Activated naive CD4-positive, alpha-beta T cell treated with anti-CD3 and anti-CD28 coated beads for 36 hours (primary cell): ENCODE measurements at regions not wholly inside any gene's neighbourhood (a gene's known extent, or its start where the extent isn't known, plus 50 kb on each side); places are given as distances from the start of the nearest gene placed in this dataset.
"Not testable (repeated sequence)": the region's sequence is repeated elsewhere in the genome, so short reads cannot be mapped to it uniquely, and the experiment has no call there.

Source experiments
- CTCF ChIA-PET: fragments of 350-600 bp; sonication (Branson Sonifier 250); formaldehyde crosslinking; loops from one replicate; lab custom pipeline; 2021; ENCODE audit warnings: antibody characterized with exemption; lab: Charles Lee
- DNase-seq: peaks from one replicate; pipeline ENCODE4 v3.0.0-alpha.2; 2020
- H3K27ac Mint-ChIP-seq: one replicate; pipeline ENCODE4 v1.8.0; 2021; ENCODE audit warnings: mild to moderate bottlenecking, mixed read lengths
- H3K27me3 Mint-ChIP-seq: one replicate; pipeline ENCODE4 v1.8.0; 2021; ENCODE audit warnings: low read depth, mixed read lengths
- H3K36me3 Mint-ChIP-seq: one replicate; pipeline ENCODE4 v1.8.0; 2021; ENCODE audit warnings: low read depth, mixed read lengths
- H3K4me1 Mint-ChIP-seq: one replicate; pipeline ENCODE4 v1.8.0; 2021; ENCODE audit warnings: low read depth, mixed read lengths
- H3K4me3 Mint-ChIP-seq: one replicate; pipeline ENCODE4 v1.8.0; 2021; ENCODE audit warnings: mild to moderate bottlenecking, moderate library complexity, mixed read lengths
- H3K9me3 Mint-ChIP-seq: one replicate; pipeline ENCODE4 v1.8.0; 2021; ENCODE audit warnings: mixed read lengths
- intact Hi-C: fragments of 100-400 bp; cut with micrococcal nuclease; formaldehyde crosslinking; loops from one replicate; pipeline ENCODE4 v1.15.1; 2023

GRCh38 chr10:114743521-114744231, 77.9 kb upstream of the FHIP2A start:
- Mint-ChIP-seq H3K9me3 (no peaks in the 10 kb centered on the region), H3K4me1 (no peaks in the 10 kb centered on the region), H3K36me3 (no peaks in the 10 kb centered on the region), H3K4me3 (no peak overlapping the region), H3K27me3 (peaks cover 18% of the 10 kb centered on the region), H3K27ac (no peak overlapping the region)
- intact Hi-C loops: no loop called here
- DNase-seq: no peak
- CTCF ChIA-PET: no interaction called here

GRCh38 chr10:114746531-114746930, 75.0 kb upstream of the FHIP2A start:
- H3K27ac Mint-ChIP-seq: no peak overlapping the region
- H3K27me3 Mint-ChIP-seq: peaks cover 23% of the 10 kb centered on the region
- no peak overlapping the region for H3K4me3 Mint-ChIP-seq
- H3K9me3 Mint-ChIP-seq: no peaks in the 10 kb centered on the region
- DNase-seq: no peak
- intact Hi-C loops: no loop called here
- H3K4me1 Mint-ChIP-seq: no peaks in the 10 kb centered on the region
- H3K36me3 Mint-ChIP-seq: no peaks in the 10 kb centered on the region
- CTCF ChIA-PET: interaction anchor here (0.6 kb wide), 1 partner anchor 60 kb away, joined by 3 read pairs; no protein-coding TSS in a partner anchor

GRCh38 chr10:114748241-114748640, 73.3 kb upstream of the FHIP2A start:
- Mint-ChIP-seq H3K9me3 (no peaks in the 10 kb centered on the region), H3K27me3 (peaks cover 21% of the 10 kb centered on the region), H3K27ac (no peak overlapping the region), H3K36me3 (no peaks in the 10 kb centered on the region), H3K4me3 (no peak overlapping the region), H3K4me1 (no peaks in the 10 kb centered on the region)
- intact Hi-C loops: no loop called here
- CTCF ChIA-PET: no interaction called here
- no peak for DNase-seq

GRCh38 chr10:114749014-114749413, 72.6 kb upstream of the FHIP2A start:
- Mint-ChIP-seq H3K27me3 (peaks cover 21% of the 10 kb centered on the region), H3K9me3 (no peaks in the 10 kb centered on the region), H3K4me1 (no peaks in the 10 kb centered on the region), H3K27ac (no peak overlapping the region), H3K36me3 (no peaks in the 10 kb centered on the region), H3K4me3 (no peak overlapping the region)
- CTCF ChIA-PET: interaction anchor here (0.7 kb wide), 1 partner anchor 294 kb away, joined by 3 read pairs; no protein-coding TSS in a partner anchor
- intact Hi-C loops: no loop called here
- DNase-seq: no peak

- Mint-ChIP-seq H3K36me3 (no peaks in the 10 kb centered on the region), H3K27me3 (peaks cover 21% of the 10 kb centered on the region), H3K4me3 (no peak overlapping the region), H3K4me1 (no peaks in the 10 kb centered on the region), H3K27ac (no peak overlapping the region), H3K9me3 (no peaks in the 10 kb centered on the region)
- intact Hi-C loops: no loop called here
- CTCF ChIA-PET: no interaction called here
- DNase-seq: no peak
Measured at GRCh38 chr10:114749510-114749909, 72.1 kb upstream of the FHIP2A start.

GRCh38 chr10:114751856-114752255, 69.7 kb upstream of the FHIP2A start:
- intact Hi-C loops: no loop called here
- Mint-ChIP-seq H3K9me3 (no peaks in the 10 kb centered on the region), H3K4me3 (no peak overlapping the region), H3K36me3 (no peaks in the 10 kb centered on the region), H3K4me1 (no peaks in the 10 kb centered on the region), H3K27me3 (peaks cover 19% of the 10 kb centered on the region), H3K27ac (no peak overlapping the region)
- CTCF ChIA-PET: no interaction called here
- DNase-seq: no peak

GRCh38 chr10:114752570-114752969, 69.0 kb upstream of the FHIP2A start:
- H3K27ac Mint-ChIP-seq, H3K9me3 Mint-ChIP-seq, H3K36me3 Mint-ChIP-seq, H3K4me1 Mint-ChIP-seq, CTCF ChIA-PET, H3K4me3 Mint-ChIP-seq, intact Hi-C loops, DNase-seq: not testable (repeated sequence)
- H3K27me3 Mint-ChIP-seq: peaks cover 13% of the 10 kb centered on the region

- no peak for DNase-seq
- intact Hi-C loops: no loop called here
- H3K27ac Mint-ChIP-seq: no peak overlapping the region
- H3K4me3 Mint-ChIP-seq: no peak overlapping the region
- H3K36me3 Mint-ChIP-seq: no peaks in the 10 kb centered on the region
- peaks cover 13% of the 10 kb centered on the region for H3K27me3 Mint-ChIP-seq
- CTCF ChIA-PET: no interaction called here
- H3K4me1 Mint-ChIP-seq: no peaks in the 10 kb centered on the region
- no peaks in the 10 kb centered on the region for H3K9me3 Mint-ChIP-seq
Measured at GRCh38 chr10:114753126-114753525, 68.5 kb upstream of the FHIP2A start.

- no peak overlapping the region for H3K27ac Mint-ChIP-seq
- H3K4me1 Mint-ChIP-seq: no peaks in the 10 kb centered on the region
- intact Hi-C loops: no loop called here
- CTCF ChIA-PET: no interaction called here
- no peak overlapping the region for H3K4me3 Mint-ChIP-seq
- no peaks in the 10 kb centered on the region for H3K9me3 Mint-ChIP-seq
- no peak for DNase-seq
- H3K36me3 Mint-ChIP-seq: no peaks in the 10 kb centered on the region
- peaks cover 5% of the 10 kb centered on the region for H3K27me3 Mint-ChIP-seq
Measured at GRCh38 chr10:114754445-114755320, 66.9 kb upstream of the FHIP2A start.

GRCh38 chr10:114755537-114755936, 66.0 kb upstream of the FHIP2A start:
- Mint-ChIP-seq H3K4me3 (no peak overlapping the region), H3K36me3 (no peaks in the 10 kb centered on the region), H3K27ac (no peak overlapping the region), H3K9me3 (no peaks in the 10 kb centered on the region), H3K4me1 (no peaks in the 10 kb centered on the region), H3K27me3 (peaks cover 4% of the 10 kb centered on the region)
- intact Hi-C loops: no loop called here
- DNase-seq: no peak
- CTCF ChIA-PET: no interaction called here

- CTCF ChIA-PET: interaction anchor here (0.7 kb wide), 1 partner anchor 60 kb away, joined by 4 read pairs; no protein-coding TSS in a partner anchor
- H3K4me3 Mint-ChIP-seq: no peak overlapping the region
- no peak for DNase-seq
- H3K4me1 Mint-ChIP-seq: no peaks in the 10 kb centered on the region
- H3K9me3 Mint-ChIP-seq: no peaks in the 10 kb centered on the region
- H3K27ac Mint-ChIP-seq: no peak overlapping the region
- H3K36me3 Mint-ChIP-seq: no peaks in the 10 kb centered on the region
- intact Hi-C loops: no loop called here
- H3K27me3 Mint-ChIP-seq: peaks cover 12% of the 10 kb centered on the region
Measured at GRCh38 chr10:114758331-114758730, 63.2 kb upstream of the FHIP2A start.

GRCh38 chr10:114761205-114762193, 60.1 kb upstream of the FHIP2A start:
- Mint-ChIP-seq H3K27me3 (peaks cover 21% of the 10 kb centered on the region), H3K4me3 (no peak overlapping the region), H3K27ac (no peak overlapping the region), H3K9me3 (no peaks in the 10 kb centered on the region), H3K36me3 (no peaks in the 10 kb centered on the region), H3K4me1 (no peaks in the 10 kb centered on the region)
- intact Hi-C loops: no loop called here
- no peak for DNase-seq
- CTCF ChIA-PET: interaction anchor here (0.6 kb wide), 2 partner anchors 28 to 200 kb away, joined by 3 read pairs; no protein-coding TSS in a partner anchor
